WTC11 (cell line): ENCODE measurements at regions not wholly inside any gene's neighbourhood (a gene's known extent, or its start where the extent isn't known, plus 50 kb on each side); places are given as distances from the start of the nearest gene placed in this dataset.

Experiments
- ATAC-seq: fragments of 200-7000 bp; cut with Tn5 transposase; 2 replicates; pipeline ENCODE4 v1.10.0; 2021; ENCODE audit warnings: mild to moderate bottlenecking, moderate library complexity
- CTCF ChIA-PET: fragments of 300-600 bp; sonication (Branson Sonifier 250); formaldehyde crosslinking; loops from one replicate; lab custom pipeline; 2021; ENCODE audit warnings: antibody characterized with exemption; lab: Charles Lee
- POLR2A ChIA-PET: fragments of 350-600 bp; sonication (Branson Sonifier 250); formaldehyde crosslinking; loops from one replicate; lab custom pipeline; 2021; ENCODE audit warnings: antibody characterized with exemption; lab: Charles Lee
- DNase-seq: peaks from one replicate; pipeline ENCODE4 v3.0.0; 2021; ENCODE audit warnings: low spot score
- H3K27ac Mint-ChIP-seq: 2 replicates; pipeline ENCODE4 v1.8.0; 2021; ENCODE audit warnings: mixed read lengths
- H3K27me3 Mint-ChIP-seq: 2 replicates; pipeline ENCODE4 v1.8.0; 2021; ENCODE audit warnings: low read depth, mild to moderate bottlenecking, moderate library complexity, mixed read lengths
- H3K36me3 Mint-ChIP-seq: 2 replicates; pipeline ENCODE4 v1.8.0; 2021; ENCODE audit warnings: mixed read lengths
- H3K4me1 Mint-ChIP-seq: 2 replicates; pipeline ENCODE4 v1.8.0; 2022; ENCODE audit warnings: mixed read lengths
- H3K4me3 Mint-ChIP-seq: 2 replicates; pipeline ENCODE4 v1.8.0; 2021; ENCODE audit warnings: mild to moderate bottlenecking, moderate library complexity, mixed read lengths
- H3K9me3 Mint-ChIP-seq: 2 replicates; pipeline ENCODE4 v1.8.0; 2021; ENCODE audit warnings: mixed read lengths
- ATF3 ChIP-seq: sonication (generic); formaldehyde crosslinking; conservative IDR thresholded peaks from 2 replicates; pipeline ENCODE4 v1.8.1; 2022; ENCODE audit warnings: mild to moderate bottlenecking, missing genetic modification reagents
- CREB1 ChIP-seq: sonication (generic); formaldehyde crosslinking; IDR thresholded peaks from 2 replicates; pipeline ENCODE4 v1.8.0; 2023; ENCODE audit warnings: mild to moderate bottlenecking, missing genetic modification reagents
- E2F4 ChIP-seq: sonication (generic); formaldehyde crosslinking; IDR thresholded peaks from 2 replicates; pipeline ENCODE4 v1.8.1; 2022; ENCODE audit warnings: low read depth, mild to moderate bottlenecking, moderate library complexity, missing genetic modification reagents, borderline replicate concordance
- ERG ChIP-seq: fragments of 250-450 bp; sonication (Bioruptor Pico); IDR thresholded peaks from 2 replicates; pipeline ENCODE4 v1.8.0; 2021; ENCODE audit warnings: mild to moderate bottlenecking
- ETV6 ChIP-seq: sonication (generic); formaldehyde crosslinking; IDR thresholded peaks from 2 replicates; pipeline ENCODE4 v1.8.1; 2022; ENCODE audit warnings: mild to moderate bottlenecking, missing genetic modification reagents
- FOXJ3 ChIP-seq: sonication (generic); formaldehyde crosslinking; IDR thresholded peaks from 2 replicates; pipeline ENCODE4 v1.9.0; 2021; ENCODE audit warnings: missing genetic modification reagents, mild to moderate bottlenecking, borderline replicate concordance
- FOXK1 ChIP-seq: sonication (generic); formaldehyde crosslinking; IDR thresholded peaks from 2 replicates; pipeline ENCODE4 v1.8.0; 2022; ENCODE audit warnings: mild to moderate bottlenecking, moderate library complexity, missing genetic modification reagents
- IRF2 ChIP-seq: sonication (generic); formaldehyde crosslinking; IDR thresholded peaks from 2 replicates; pipeline ENCODE4 v1.8.0; 2022; ENCODE audit warnings: low read depth, missing genetic modification reagents, borderline replicate concordance
- MLX ChIP-seq: sonication (generic); formaldehyde crosslinking; IDR thresholded peaks from 2 replicates; pipeline ENCODE4 v1.8.1; 2023; ENCODE audit warnings: mild to moderate bottlenecking, missing genetic modification reagents, moderate library complexity
- OVOL2 ChIP-seq: fragments of 250-450 bp; sonication (Bioruptor Pico); IDR thresholded peaks from 2 replicates; pipeline ENCODE4 v1.9.0; 2021; ENCODE audit warnings: mild to moderate bottlenecking, borderline replicate concordance
- RORB ChIP-seq: fragments of 250-450 bp; sonication (Bioruptor Pico); IDR thresholded peaks from 2 replicates; pipeline ENCODE4 v1.9.0; 2021; ENCODE audit warnings: mild to moderate bottlenecking
- SP1 ChIP-seq: sonication (generic); formaldehyde crosslinking; conservative IDR thresholded peaks from 2 replicates; pipeline ENCODE4 v1.8.1; 2022; ENCODE audit warnings: missing genetic modification reagents
- ZNF121 ChIP-seq: sonication (generic); formaldehyde crosslinking; IDR thresholded peaks from 2 replicates; pipeline ENCODE4 v1.8.0; 2023; ENCODE audit warnings: missing genetic modification reagents
- ZNF423 ChIP-seq: fragments of 250-450 bp; sonication (Bioruptor Pico); IDR thresholded peaks from 2 replicates; pipeline ENCODE4 v2.1.2; 2022; ENCODE audit warnings: mild to moderate bottlenecking, moderate library complexity
- TF ChIP-seq, protein P1 (sequence below): fragments of 250-450 bp; sonication (Bioruptor Pico); IDR thresholded peaks from 2 replicates; pipeline ENCODE4 v1.9.0; 2021; ENCODE audit warnings: mild to moderate bottlenecking
- TF ChIP-seq, protein P2 (sequence below): sonication (generic); formaldehyde crosslinking; IDR thresholded peaks from 2 replicates; pipeline ENCODE4 v1.8.1; 2022; ENCODE audit warnings: mild to moderate bottlenecking, moderate library complexity, missing genetic modification reagents
- TF ChIP-seq, protein P3 (sequence below): sonication (generic); formaldehyde crosslinking; IDR thresholded peaks from 2 replicates; pipeline ENCODE4 v1.8.0; 2023; ENCODE audit warnings: mild to moderate bottlenecking, missing genetic modification reagents

GRCh38 chr14:76927971-76928700 lies 100.4 kb downstream of the IRF2BPL start (continued):
- TF ChIP-seq, protein P1, sequence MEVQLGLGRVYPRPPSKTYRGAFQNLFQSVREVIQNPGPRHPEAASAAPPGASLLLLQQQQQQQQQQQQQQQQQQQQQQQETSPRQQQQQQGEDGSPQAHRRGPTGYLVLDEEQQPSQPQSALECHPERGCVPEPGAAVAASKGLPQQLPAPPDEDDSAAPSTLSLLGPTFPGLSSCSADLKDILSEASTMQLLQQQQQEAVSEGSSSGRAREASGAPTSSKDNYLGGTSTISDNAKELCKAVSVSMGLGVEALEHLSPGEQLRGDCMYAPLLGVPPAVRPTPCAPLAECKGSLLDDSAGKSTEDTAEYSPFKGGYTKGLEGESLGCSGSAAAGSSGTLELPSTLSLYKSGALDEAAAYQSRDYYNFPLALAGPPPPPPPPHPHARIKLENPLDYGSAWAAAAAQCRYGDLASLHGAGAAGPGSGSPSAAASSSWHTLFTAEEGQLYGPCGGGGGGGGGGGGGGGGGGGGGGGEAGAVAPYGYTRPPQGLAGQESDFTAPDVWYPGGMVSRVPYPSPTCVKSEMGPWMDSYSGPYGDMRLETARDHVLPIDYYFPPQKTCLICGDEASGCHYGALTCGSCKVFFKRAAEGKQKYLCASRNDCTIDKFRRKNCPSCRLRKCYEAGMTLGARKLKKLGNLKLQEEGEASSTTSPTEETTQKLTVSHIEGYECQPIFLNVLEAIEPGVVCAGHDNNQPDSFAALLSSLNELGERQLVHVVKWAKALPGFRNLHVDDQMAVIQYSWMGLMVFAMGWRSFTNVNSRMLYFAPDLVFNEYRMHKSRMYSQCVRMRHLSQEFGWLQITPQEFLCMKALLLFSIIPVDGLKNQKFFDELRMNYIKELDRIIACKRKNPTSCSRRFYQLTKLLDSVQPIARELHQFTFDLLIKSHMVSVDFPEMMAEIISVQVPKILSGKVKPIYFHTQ (CRISPR knock-in tag) = no peak
- TF ChIP-seq, protein P2, sequence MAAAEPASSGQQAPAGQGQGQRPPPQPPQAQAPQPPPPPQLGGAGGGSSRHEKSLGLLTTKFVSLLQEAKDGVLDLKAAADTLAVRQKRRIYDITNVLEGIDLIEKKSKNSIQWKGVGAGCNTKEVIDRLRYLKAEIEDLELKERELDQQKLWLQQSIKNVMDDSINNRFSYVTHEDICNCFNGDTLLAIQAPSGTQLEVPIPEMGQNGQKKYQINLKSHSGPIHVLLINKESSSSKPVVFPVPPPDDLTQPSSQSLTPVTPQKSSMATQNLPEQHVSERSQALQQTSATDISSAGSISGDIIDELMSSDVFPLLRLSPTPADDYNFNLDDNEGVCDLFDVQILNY = no peak
- TF ChIP-seq MLX (CRISPR knock-in tag) (no peak), IRF2 (no peak), OVOL2 (CRISPR knock-in tag) (no peak), RORB (CRISPR knock-in tag) (no peak), CREB1 (no peak), ATF3 (CRISPR knock-in tag) (no peak), FOXJ3 (CRISPR knock-in tag) (no peak), FOXK1 (CRISPR knock-in tag) (no peak), SP1 (CRISPR knock-in tag) (no peak), ZNF423 (CRISPR knock-in tag) (no peak), ETV6 (CRISPR knock-in tag) (no peak), E2F4 (no peak)
- TF ChIP-seq, protein P3, sequence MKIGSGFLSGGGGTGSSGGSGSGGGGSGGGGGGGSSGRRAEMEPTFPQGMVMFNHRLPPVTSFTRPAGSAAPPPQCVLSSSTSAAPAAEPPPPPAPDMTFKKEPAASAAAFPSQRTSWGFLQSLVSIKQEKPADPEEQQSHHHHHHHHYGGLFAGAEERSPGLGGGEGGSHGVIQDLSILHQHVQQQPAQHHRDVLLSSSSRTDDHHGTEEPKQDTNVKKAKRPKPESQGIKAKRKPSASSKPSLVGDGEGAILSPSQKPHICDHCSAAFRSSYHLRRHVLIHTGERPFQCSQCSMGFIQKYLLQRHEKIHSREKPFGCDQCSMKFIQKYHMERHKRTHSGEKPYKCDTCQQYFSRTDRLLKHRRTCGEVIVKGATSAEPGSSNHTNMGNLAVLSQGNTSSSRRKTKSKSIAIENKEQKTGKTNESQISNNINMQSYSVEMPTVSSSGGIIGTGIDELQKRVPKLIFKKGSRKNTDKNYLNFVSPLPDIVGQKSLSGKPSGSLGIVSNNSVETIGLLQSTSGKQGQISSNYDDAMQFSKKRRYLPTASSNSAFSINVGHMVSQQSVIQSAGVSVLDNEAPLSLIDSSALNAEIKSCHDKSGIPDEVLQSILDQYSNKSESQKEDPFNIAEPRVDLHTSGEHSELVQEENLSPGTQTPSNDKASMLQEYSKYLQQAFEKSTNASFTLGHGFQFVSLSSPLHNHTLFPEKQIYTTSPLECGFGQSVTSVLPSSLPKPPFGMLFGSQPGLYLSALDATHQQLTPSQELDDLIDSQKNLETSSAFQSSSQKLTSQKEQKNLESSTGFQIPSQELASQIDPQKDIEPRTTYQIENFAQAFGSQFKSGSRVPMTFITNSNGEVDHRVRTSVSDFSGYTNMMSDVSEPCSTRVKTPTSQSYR (CRISPR knock-in tag) = no peak
- TF ChIP-seq, all 79 proteins: peak for 0

DNA sequence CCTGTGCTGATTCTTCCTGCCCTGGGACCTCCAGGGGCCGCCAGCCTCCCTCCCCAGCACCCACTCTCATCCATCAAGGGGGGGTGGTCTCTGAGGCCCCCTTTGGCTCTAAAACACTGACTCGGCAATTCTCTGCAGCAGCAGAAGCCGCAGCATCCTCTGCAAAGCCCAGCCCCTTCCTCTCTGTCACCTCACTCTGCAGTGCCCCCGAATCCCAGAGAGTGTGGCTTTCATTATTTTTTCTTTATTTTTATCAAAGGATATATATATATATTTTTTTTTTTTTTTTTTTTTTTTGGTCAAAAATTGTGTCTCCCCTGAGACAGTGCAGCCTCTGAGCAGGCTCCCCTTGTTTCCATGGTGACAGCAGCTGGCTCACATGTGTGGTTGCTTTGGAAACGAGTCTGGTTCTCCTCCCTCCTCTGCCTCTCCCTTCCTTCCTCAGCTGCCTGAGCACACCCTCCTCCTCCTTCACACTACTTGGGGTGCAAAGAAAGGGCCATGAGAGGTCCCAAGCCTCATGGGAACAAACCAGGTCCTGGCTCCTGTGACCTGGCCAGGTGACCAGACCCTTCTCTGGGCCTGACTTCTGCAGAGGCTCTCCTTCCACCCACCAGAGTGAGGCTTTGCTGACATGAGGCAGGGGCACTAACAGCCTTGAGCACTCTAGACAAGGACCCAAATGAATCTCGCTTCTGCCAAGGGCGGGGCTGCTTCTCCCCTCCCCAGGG lies 100.5 kb downstream of the LRRC74A start:
- Mint-ChIP-seq H3K4me3 (no peak overlapping the region), H3K9me3 (no peaks in the 10 kb centered on the region), H3K4me1 (peaks cover 78% of the 10 kb centered on the region), H3K27me3 (no peaks in the 10 kb centered on the region), H3K27ac (0 out of 2 replicates have a peak overlapping the region, but pooled peaks have one; percentile 23), H3K36me3 (no peaks in the 10 kb centered on the region)
- DNase-seq = no peak
- no peak for ATAC-seq
- TF ChIP-seq ERG (CRISPR knock-in tag) (no peak), ZNF121 (CRISPR knock-in tag) (peak; percentile 92)
- CTCF ChIA-PET = interaction anchor here (0.9 to 17.3 kb wide), 5 partner anchors 14 to 125 kb away, joined by 3 to 196 read pairs (median 3); no protein-coding TSS in a partner anchor
- POLR2A ChIA-PET = interaction anchor here (0.6 to 1.3 kb wide), 2 partner anchors 35 to 525 kb away, joined by 3 read pairs; no protein-coding TSS in a partner anchor
